HG03439 (cell line): ENCODE measurements at regions not wholly inside any gene's neighbourhood (a gene's known extent, or its start where the extent isn't known, plus 50 kb on each side); places are given as distances from the start of the nearest gene placed in this dataset.

ENCODE experiments used
- ATAC-seq: cut with Tn5 transposase; IDR thresholded peaks from one replicate; pipeline ENCODE4 v1.9.1; 2021; ENCODE audit warnings: mild to moderate bottlenecking, moderate library complexity; ENCODE audit not compliant: unreplicated experiment

DNA sequence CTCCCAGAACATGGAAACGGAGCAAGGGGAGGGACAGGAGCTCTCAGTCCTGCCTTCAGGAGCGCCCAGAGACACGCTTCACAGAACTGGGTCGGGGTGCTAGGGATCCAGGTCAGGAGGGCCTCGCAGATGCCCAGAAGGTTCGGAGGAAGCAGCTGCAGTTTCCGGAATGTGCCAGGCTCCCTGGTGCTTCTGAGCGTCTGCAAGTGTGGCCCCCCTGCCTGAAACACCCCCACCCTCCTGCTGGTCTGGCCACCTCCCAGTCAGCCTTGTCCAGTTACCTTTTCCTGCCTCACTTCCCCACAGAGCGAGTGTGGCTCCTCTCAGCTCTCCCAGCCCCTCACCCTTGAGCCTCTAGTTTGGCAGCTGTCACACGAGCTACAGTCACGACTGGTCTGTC lies 88.3 kb upstream of the TAF1B start:
- no peak for ATAC-seq

DNA sequence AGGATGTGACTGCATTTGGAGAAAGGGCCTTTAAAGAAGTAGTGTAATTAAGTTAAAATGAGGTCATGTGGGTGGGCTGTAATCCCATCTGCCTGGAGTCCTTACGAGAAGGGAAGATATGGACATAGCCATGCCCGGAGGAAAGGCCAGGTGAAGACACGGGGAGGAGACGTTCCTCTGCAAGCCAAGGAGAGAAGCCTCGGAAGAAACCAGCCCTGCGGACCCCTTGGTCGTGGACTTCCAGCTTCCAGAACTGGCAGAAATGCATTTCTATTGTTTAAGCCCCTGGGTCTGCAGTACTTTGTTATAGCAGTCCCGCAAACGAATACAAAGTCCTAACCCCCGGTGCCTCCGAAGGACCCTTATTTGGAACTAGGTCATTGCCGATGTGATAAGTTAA lies 87.6 kb upstream of the TAF1B start:
- ATAC-seq: no peak

GRCh38 chr2:9756692-9757250 lies 86.5 kb upstream of the TAF1B start:
- no peak for ATAC-seq

DNA sequence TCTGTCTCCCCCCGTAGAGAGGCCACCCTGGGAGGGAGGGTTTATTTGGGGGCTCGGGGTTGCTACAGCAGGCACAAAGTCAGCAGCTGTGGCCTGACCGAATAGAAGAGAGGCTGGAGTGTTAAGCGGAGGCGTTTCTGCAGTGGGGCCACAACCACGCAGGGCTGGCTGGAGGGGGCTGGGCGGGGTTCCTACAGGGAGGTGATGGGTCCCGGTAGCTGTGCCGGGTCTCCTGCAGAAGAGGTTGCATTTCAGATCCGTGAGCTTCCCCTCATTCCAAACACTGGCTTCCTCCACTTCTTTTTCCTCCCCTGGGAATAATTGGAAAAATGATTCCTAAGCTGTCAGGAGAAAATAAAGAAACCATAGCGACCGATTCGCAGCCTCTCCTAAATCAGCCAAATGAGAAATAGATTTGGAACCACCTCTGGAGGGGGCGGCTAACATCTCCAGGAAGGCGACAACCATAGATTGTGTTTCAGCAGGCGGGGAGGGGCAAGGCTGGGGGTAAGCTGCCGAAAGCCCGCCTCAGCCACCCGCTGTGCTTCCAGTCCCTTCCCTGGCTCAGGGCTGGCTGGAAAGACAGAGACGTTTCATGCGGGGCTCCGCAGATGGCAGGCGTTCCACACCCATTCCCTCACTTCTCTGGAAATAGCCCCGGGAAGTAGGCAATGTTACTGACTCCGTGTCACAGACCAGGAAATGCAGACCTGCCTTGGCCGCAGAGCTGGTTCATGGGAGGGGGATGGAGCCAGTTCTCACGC lies 85.6 kb upstream of the TAF1B start:
- no peak for ATAC-seq

- ATAC-seq: no peak
These were observed 84.5 kb upstream of the TAF1B start for GRCh38 chr2:9758741-9759140.

DNA sequence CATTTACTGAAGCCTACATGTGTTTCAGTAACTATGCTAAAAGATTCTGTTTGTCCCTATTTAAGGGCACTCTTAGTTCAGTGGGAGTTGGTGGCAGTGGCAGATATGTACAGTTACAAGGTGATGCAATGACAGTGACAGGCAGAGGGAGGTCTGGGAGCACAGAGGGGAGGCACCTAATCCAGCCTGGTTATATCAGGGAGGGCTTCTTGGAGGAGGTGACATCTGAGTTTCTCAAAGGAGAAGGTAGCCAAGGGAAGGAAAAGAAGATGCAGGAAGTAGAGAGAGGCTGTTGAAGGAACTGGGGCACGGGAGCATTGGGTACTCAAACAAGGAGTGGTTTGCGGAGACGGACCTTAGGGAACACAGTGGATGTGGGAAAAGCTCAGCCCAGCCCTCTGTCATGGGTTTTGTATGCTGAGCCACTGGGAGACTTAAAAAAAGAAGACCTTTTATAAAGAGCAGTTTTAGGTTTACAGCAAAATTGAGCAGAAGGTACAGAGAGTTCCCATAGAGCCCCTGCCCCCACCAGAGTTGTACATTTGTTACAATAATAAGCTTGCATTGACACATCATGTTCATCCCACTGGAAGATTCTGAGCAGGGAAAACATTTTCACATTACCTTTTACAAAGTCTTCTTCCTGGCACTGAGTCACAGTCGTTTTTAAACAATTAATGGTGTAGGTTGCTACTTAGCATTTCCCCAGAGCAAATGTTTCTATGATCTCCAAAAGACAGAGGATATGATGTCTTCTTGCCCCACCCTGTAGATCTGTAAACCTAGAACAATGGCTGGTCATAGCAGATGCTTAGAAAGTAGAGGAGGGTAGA lies 83.0 kb upstream of the TAF1B start:
- no peak for ATAC-seq

DNA sequence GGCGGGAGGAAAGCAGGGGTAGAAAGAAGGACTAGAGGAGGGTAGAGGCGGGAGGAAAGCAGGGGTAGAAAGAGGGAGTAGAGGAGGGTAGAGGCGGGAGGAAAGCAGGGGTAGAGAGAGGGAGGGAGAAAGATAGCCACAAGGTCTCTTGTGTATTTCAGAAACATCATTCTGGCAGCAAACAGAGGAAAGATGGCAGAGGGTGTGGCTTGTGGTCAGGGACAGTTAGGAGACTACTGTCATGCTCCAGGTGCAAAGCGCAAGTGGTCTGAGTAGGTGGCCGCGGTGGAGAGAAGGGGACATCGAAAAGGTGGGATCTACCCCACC lies 82.4 kb upstream of the TAF1B start:
- ATAC-seq: no peak

DNA sequence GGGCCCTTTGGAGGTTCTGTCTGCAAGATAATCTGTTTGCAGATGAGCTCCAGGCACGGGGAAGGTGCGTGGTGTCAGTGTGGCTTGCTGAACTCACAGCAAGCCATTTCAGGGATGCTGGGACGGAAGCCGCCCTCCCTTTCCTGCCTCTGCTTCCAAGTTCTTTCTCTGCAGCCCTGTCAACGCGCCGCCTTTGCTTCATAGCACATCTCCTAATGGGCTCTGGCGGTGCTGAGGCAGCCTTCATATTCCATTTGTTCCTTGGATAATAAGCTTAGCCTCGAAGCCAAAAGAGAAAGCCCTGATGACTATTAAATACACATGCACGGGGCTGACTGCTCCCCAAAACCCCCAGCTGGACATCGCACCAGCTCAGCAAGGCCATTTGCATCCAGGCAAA lies 81.7 kb upstream of the TAF1B start:
- no peak for ATAC-seq

DNA sequence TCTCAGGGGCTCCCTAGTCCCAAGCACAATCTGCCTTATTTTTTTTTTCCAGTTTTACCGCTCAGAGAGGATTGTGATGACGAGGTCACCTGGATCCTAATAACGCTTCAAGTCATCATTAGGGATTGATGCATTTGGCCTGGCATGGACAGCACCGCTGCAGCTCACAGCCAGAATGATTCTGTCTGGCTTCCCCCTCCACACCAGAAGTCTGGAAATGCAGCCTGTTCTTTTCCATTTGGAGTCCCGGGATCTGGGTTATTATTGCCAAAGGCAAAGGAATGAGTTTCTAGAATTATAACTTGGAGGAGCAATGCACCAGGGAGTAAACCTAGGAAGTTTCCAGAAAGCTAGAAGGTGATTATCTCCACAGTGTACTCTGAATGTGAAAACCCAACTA lies 81.1 kb upstream of the TAF1B start:
- no peak for ATAC-seq

- no peak for ATAC-seq
These were observed 80.3 kb upstream of the TAF1B start for GRCh38 chr2:9762941-9763340.

DNA sequence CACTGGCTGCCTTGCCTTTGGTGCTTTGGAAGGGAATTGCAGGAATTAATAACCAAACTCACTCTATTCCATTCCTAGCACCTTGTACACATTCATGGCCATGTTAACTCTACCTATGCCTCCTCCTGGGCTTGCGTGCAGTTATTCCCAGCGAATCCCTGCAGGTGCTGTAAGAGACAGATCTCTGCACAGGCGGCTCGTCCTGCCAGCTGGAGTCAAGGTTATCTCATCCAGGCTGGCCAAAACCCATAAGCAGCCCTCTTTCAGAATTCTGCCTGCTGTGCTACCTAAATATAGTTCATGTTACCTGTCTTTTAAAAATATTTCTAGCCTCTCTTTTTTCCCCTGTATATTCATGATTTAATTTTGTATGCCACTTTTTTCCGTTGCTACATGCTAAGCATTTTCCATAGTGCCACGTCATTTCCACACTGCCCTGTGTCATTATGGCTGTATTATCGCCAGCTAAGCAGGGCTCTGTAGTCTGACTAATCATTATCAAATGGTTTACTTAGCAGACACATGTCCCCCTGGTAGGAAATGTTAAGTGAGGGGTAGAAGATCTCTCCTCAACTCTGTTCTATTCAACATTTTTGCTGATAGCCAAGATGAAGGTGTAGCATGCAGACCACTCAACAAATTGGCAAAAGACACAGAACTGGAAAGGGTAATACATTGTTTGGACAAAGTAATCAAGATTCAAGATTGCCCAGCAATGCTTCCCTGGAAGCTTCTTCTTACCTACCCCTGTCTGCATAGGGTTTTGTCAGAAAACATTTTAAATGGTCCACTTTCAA lies 79.7 kb upstream of the TAF1B start:
- no peak for ATAC-seq

DNA sequence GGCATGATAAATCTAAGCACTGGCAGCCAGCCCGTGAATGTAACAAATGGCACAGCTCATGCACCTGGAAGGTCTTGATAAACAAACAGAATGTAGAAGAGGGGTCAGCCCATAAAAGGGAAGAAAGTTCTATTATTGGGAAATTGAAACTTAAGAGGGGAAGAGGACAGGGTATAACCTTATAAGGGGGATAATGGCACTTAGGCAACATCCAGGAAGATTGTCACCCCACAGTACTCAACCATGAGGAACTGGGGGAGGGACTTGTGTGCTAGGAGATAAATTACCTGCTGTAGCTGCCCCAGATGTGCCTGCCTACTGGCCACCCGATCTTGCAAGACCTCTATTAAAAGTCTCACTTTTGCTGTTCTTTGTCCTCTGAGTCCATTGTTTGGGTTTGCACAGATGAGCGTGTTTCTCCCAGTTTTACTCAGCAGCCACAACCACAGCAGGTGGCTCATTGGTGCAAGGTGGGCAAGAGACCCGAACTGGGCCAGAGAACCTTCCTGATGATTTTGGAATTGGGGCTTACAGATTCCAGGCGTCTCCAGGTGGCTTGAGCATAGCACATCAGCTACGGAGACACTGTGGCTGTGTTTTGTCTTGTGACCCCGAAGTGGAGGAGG lies 79.0 kb upstream of the TAF1B start:
- ATAC-seq: no peak

- ATAC-seq: no peak
These were observed 77.4 kb upstream of the TAF1B start for GRCh38 chr2:9765611-9766531.

DNA sequence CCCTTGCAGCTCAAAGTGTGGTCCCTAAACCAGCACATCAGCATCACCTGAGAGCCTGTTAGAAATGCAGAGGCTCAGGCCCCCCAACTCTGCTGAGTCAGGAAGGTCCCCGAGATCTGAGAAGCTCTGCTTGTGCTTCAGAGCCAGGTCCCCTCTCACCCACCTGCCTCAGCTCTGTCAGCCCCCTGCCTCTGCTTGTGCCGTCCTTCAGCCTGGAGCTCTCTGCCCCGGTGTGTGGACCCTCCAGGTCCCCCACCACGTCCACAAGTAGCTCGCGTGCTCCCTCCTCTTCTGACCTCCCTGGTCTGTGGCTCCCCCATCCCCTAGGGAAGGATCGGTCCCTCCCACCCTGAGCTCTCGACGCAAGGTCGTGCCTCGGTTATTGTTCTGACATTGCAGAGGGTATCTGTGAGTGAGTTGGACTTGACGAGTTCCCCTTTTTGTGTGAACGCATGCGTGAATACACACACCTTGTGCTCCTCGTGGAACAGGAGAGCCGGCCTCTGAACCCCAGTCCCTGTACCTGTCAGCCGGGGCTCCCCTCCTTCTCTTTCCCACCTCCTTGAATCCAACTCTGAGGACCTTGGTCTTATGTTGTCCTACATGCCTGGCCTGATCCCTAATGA lies 75.5 kb upstream of the TAF1B start:
- no peak for ATAC-seq

DNA sequence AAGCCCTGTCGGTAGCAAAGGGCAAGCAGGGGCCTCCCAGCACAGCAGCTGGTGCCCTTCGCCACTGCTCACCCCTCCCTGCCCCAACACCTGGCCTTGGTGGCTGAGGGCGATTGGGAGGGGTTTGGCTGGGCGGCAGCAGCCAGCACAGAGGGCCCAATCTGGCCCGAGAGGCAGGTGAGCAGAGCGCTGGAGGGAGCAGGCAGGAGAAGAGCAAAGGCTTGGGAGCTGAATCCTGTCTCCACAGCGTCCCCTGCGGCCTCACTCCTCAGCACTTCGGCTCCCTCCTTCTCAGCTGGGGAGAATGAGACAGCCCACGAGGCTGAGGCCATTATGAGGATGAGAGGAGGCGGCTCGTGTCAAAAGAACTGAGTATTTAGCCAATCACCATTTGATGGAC lies 74.9 kb upstream of the TAF1B start:
- ATAC-seq: no peak

- no peak for ATAC-seq
These were observed 73.9 kb upstream of the TAF1B start for GRCh38 chr2:9769171-9770005.

GRCh38 chr2:9770006-9770307 lies 73.3 kb upstream of the TAF1B start:
- no peak for ATAC-seq

- no peak for ATAC-seq
These were observed 72.8 kb upstream of the TAF1B start for GRCh38 chr2:9770308-9771100.
